GM23248 (cell line): ENCODE measurements at regions not wholly inside any gene's neighbourhood (a gene's known extent, or its start where the extent isn't known, plus 50 kb on each side); places are given as distances from the start of the nearest gene placed in this dataset.

Source experiments
- DNase-seq: peaks from one replicate; pipeline ENCODE4 v3.0.0-alpha.2; 2015
- H2AFZ ChIP-seq: fragments of 200-600 bp; sonication (generic); 2 replicates; pipeline ENCODE4 v1.6.1; 2016; ENCODE audit warnings: antibody characterized with exemption
- H3F3A ChIP-seq: fragments of 200-600 bp; sonication (generic); 2 replicates; pipeline ENCODE4 v1.6.1; 2016; ENCODE audit warnings: mild to moderate bottlenecking, antibody characterized with exemption, mixed run types; ENCODE audit not compliant: insufficient read depth
- H3K27ac ChIP-seq: fragments of 200-600 bp; sonication (generic); 2 replicates; pipeline ENCODE4 v1.5.1; 2016; ENCODE audit warnings: mild to moderate bottlenecking
- H3K27me3 ChIP-seq: fragments of 200-600 bp; sonication (generic); replicated peaks from 2 replicates; pipeline ENCODE4 v1.6.1; 2016; ENCODE audit warnings: mild to moderate bottlenecking; ENCODE audit not compliant: insufficient read depth
- H3K36me3 ChIP-seq: fragments of 200-600 bp; sonication (generic); 2 replicates; pipeline ENCODE4 v1.6.1; 2016; ENCODE audit warnings: low read depth, mild to moderate bottlenecking
- H3K4me1 ChIP-seq: fragments of 200-600 bp; sonication (generic); 2 replicates; pipeline ENCODE4 v1.6.1; 2016; ENCODE audit warnings: mild to moderate bottlenecking; ENCODE audit not compliant: insufficient read depth
- H3K4me2 ChIP-seq: fragments of 200-600 bp; sonication (generic); one replicate; pipeline ENCODE4 v1.6.1; 2016; ENCODE audit warnings: mild to moderate bottlenecking; ENCODE audit not compliant: unreplicated experiment
- H3K4me3 ChIP-seq: fragments of 200-600 bp; sonication (generic); 2 replicates; pipeline ENCODE4 v1.5.1; 2016; ENCODE audit warnings: mild to moderate bottlenecking
- H3K79me2 ChIP-seq: fragments of 200-600 bp; sonication (generic); 2 replicates; pipeline ENCODE4 v1.6.1; 2016; ENCODE audit warnings: mild to moderate bottlenecking; ENCODE audit not compliant: insufficient read depth
- H3K9ac ChIP-seq: fragments of 200-600 bp; sonication (generic); 2 replicates; pipeline ENCODE4 v1.6.1; 2016; ENCODE audit warnings: mild to moderate bottlenecking
- H3K9me2 ChIP-seq: fragments of 200-600 bp; sonication (generic); 2 replicates; pipeline ENCODE4 v1.6.1; 2016; ENCODE audit warnings: mixed run types, mild to moderate bottlenecking, moderate library complexity; ENCODE audit not compliant: insufficient read depth
- H3K9me3 ChIP-seq: fragments of 200-600 bp; sonication (generic); one replicate; pipeline ENCODE4 v1.6.1; 2017; ENCODE audit warnings: low read depth
- H4K20me1 ChIP-seq: fragments of 200-600 bp; sonication (generic); 2 replicates; pipeline ENCODE4 v1.6.0; 2016; ENCODE audit not compliant: insufficient read depth
- EZH2 ChIP-seq: fragments of 200-600 bp; sonication (generic); IDR thresholded peaks from 2 replicates; pipeline ENCODE4 v1.6.1; 2018; ENCODE audit warnings: antibody characterized with exemption, mild to moderate bottlenecking; ENCODE audit not compliant: insufficient read depth, poor library complexity, severe bottlenecking
- EZH2phosphoT487 ChIP-seq: fragments of 200-600 bp; sonication (generic); IDR thresholded peaks from 2 replicates; pipeline ENCODE4 v1.6.1; 2018; ENCODE audit warnings: antibody characterized with exemption, moderate library complexity, mild to moderate bottlenecking, low read depth; ENCODE audit not compliant: insufficient read depth
- WGBS, 2 experiments: methylation state at CpG; one replicate each; pipeline ENCODE4 v1.1.6; 2015 to 2017; ENCODE audit warnings: low lambda C conversion rate in 2 of 2, low coverage in 1 of 2; ENCODE audit errors: missing lambda C conversion rate in 2 of 2; 5-methylcytosine and 5-hydroxymethylcytosine counted together
- in situ Hi-C: fragments of 300-500 bp; cut with MboI; formaldehyde crosslinking; loops from 2 replicates; pipeline ENCODE4 v1.15.0; 2020

GRCh38 chr6:63371104-63371715 is 51.4 kb upstream of the LGSN start:
- Histone ChIP-seq H4K20me1 (no peaks in the 10 kb centered on the region), H3K9ac (no peak overlapping the region), H3K4me3 (no peak overlapping the region), H3K36me3 (no peaks in the 10 kb centered on the region), H3K9me3 (no peaks in the 10 kb centered on the region), H2AFZ (no peak overlapping the region), H3K27ac (no peak overlapping the region), H3K4me1 (no peaks in the 10 kb centered on the region), H3F3A (no peaks in the 10 kb centered on the region), H3K9me2 (no peaks in the 10 kb centered on the region), H3K27me3 (no peaks in the 10 kb centered on the region), H3K79me2 (no peaks in the 10 kb centered on the region), H3K4me2 (no peak overlapping the region)
- 21 to 22% methylated on average over 4 of the region's 4 CpGs for WGBS, 2 experiments
- in situ Hi-C loops: no loop called here
- DNase-seq: no peak
- TF ChIP-seq EZH2phosphoT487 (no peak), EZH2 (no peak)

- H3K9me3 ChIP-seq: no peaks in the 10 kb centered on the region
- H3K9ac ChIP-seq: no peak overlapping the region
- H3K27me3 ChIP-seq: no peaks in the 10 kb centered on the region
- H3K79me2 ChIP-seq: no peaks in the 10 kb centered on the region
- no peaks in the 10 kb centered on the region for H3K9me2 ChIP-seq
- H2AFZ ChIP-seq: no peak overlapping the region
- H4K20me1 ChIP-seq: no peaks in the 10 kb centered on the region
- 41 to 48% methylated on average over 3 of the region's 3 CpGs for WGBS, 2 experiments
- no peaks in the 10 kb centered on the region for H3K36me3 ChIP-seq
- in situ Hi-C loops: no loop called here
- no peak overlapping the region for H3K4me3 ChIP-seq
- no peak for TF ChIP-seq EZH2phosphoT487
- TF ChIP-seq EZH2: no peak
- no peaks in the 10 kb centered on the region for H3F3A ChIP-seq
- H3K27ac ChIP-seq: no peak overlapping the region
- no peaks in the 10 kb centered on the region for H3K4me1 ChIP-seq
- H3K4me2 ChIP-seq: no peak overlapping the region
- DNase-seq: no peak
These were observed 53.3 kb upstream of the LGSN start for GRCh38 chr6:63372951-63373533.

DNA sequence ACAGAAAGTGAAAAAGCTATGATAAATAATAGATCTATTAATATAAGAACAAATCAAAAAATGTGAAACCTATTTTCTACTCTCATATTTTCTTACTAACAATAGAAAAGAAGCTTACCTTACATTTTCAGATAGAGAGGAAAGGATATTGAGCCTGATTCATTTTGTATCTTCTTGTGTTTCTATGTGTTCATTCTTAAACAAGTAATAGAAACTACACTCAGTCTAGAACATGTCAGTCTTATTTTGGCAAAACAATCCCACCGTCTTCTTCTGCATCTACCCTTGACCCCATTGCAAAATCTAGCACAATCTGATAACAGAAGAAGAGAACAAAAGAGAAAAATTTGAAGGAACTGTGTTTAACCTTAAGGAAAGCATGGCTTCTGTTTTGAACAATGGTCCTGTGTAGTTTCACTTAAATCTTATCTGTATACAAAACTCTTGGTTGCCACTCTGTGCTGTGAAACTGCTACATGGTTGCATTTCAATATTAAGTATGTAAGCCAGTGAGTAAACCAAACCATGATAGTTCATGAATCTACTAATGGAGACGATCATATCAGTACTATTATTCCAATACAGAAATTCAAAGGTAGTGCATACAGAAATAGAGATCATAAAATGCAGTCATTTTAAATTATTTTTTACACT is 69.5 kb upstream of the LGSN start:
- Histone ChIP-seq H3K9me2 (no peaks in the 10 kb centered on the region), H3K9ac (no peak overlapping the region), H3K4me3 (no peak overlapping the region), H3K27ac (no peak overlapping the region), H3K4me2 (no peak overlapping the region), H3K4me1 (no peaks in the 10 kb centered on the region), H3K79me2 (no peaks in the 10 kb centered on the region), H3K36me3 (no peaks in the 10 kb centered on the region), H3K27me3 (no peaks in the 10 kb centered on the region), H4K20me1 (no peaks in the 10 kb centered on the region), H3K9me3 (no peaks in the 10 kb centered on the region), H2AFZ (no peak overlapping the region), H3F3A (no peaks in the 10 kb centered on the region)
- no peak for TF ChIP-seq EZH2
- no peak for TF ChIP-seq EZH2phosphoT487
- in situ Hi-C loops: no loop called here
- 38 to 42% methylated on average over 2 of the region's 2 CpGs for WGBS, 2 experiments
- no peak for DNase-seq

DNA sequence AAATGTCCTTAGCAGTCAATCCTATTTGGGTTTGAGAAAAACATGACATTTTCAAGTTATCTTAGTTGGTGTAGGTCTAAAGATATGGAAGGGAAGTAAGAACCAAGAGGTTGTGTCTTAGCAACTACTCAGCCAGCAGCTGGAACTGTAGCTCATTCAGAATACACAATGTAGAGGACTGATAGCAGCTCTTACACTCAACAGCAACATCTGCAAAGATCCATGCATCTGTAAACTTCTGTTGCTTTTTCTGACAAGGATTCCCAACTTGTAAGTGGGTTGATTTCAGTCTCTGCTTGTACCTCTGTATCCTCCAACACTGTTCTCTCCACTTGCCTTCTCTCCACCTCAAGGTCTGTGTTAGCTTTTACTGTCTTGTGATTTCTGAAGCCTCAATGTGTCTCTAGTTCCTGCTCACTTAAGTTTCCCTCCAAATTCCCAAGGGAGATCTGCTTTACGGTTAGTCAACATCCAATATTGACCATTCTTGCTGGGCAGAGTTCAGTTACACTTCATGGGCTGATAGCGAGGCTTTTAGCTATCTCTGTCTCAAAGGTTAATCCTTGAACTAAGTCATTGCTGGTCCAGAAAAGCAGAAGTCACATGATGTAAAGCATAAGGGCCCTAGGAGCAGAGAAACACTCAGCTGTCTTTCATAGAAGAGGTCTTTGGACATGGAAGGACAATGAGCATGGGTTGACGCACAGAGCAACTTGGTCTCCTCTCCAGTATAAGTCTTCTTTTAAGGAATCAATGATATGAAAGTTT is 71.6 kb upstream of the LGSN start:
- H3K27me3 ChIP-seq: no peaks in the 10 kb centered on the region
- no peak for TF ChIP-seq EZH2
- H3K4me1 ChIP-seq: no peaks in the 10 kb centered on the region
- H3K27ac ChIP-seq: no peak overlapping the region
- H3F3A ChIP-seq: no peaks in the 10 kb centered on the region
- H3K9me3 ChIP-seq: no peaks in the 10 kb centered on the region
- H3K36me3 ChIP-seq: no peaks in the 10 kb centered on the region
- no peak overlapping the region for H3K4me2 ChIP-seq
- H3K9me2 ChIP-seq: no peaks in the 10 kb centered on the region
- no peaks in the 10 kb centered on the region for H4K20me1 ChIP-seq
- in situ Hi-C loops: no loop called here
- WGBS, 2 experiments: 52 to 55% methylated on average over 3 of the region's 3 CpGs
- no peak overlapping the region for H3K9ac ChIP-seq
- H3K79me2 ChIP-seq: no peaks in the 10 kb centered on the region
- H3K4me3 ChIP-seq: no peak overlapping the region
- DNase-seq: no peak
- H2AFZ ChIP-seq: no peak overlapping the region
